Motor neuron (in vitro differentiated cells): ENCODE measurements at regions not wholly inside any gene's neighbourhood (a gene's known extent, or its start where the extent isn't known, plus 50 kb on each side); places are given as distances from the start of the nearest gene placed in this dataset.

Experiments used
- ATAC-seq, 8 experiments: fragments of 200-7000 bp; cut with Tn5 transposase; replicated peaks in 6 of 8; 2 replicates each; pipeline ENCODE4 v1.8.0; 2021; ENCODE audit warnings: mild to moderate bottlenecking in 8 of 8, moderate library complexity in 8 of 8
- H3K27ac ChIP-seq, 2 donors: fragments of 250-450 bp; sonication (Bioruptor Pico); 2 replicates each; pipeline ENCODE4 v1.9.0; 2021; ENCODE audit warnings: antibody characterized with exemption in 2 of 2, mild to moderate bottlenecking in 2 of 2, moderate library complexity in 1 of 2
- H3K4me1 ChIP-seq, 2 donors: fragments of 250-450 bp; sonication (Bioruptor Pico); replicated peaks in 1 of 2; 2 replicates each; pipeline ENCODE4 v1.6.1; 2021; ENCODE audit warnings: antibody characterized with exemption in 2 of 2, mild to moderate bottlenecking in 2 of 2, moderate library complexity in 1 of 2
- H3K4me3 ChIP-seq, 5 donors: fragments of 250-450 bp; sonication (Bioruptor Pico); 2 replicates each; pipeline ENCODE4 v1.9.0; 2021; ENCODE audit warnings: antibody characterized with exemption in 5 of 5, mild to moderate bottlenecking in 5 of 5, moderate library complexity in 4 of 5
- WGBS, 10 experiments: fragments of 450-650 bp; shearing (Covaris generic); methylation state at CpG; one replicate each; pipeline ENCODE4 v1.0.0; 2022; 5-methylcytosine and 5-hydroxymethylcytosine counted together
- in situ Hi-C, 9 experiments: fragments of 400-800 bp; cut with MboI; loops; one replicate each; pipeline ENCODE4 v1.15.0; 2021; ENCODE audit warnings: low sequenced_read_pairs in 9 of 9, low pct_unique_long_range_greater_than_20kb in 2 of 9; ENCODE audit not compliant: unreplicated experiment in 9 of 9

GRCh38 chr6:51526922-51527321 lies 560.5 kb downstream of the PKHD1 start:
- no peak for ATAC-seq
- no peak overlapping the region for H3K4me3 ChIP-seq
- no peak overlapping the region for H3K27ac ChIP-seq
- no peaks in the 10 kb centered on the region for H3K4me1 ChIP-seq
- in situ Hi-C loops, result loop anchor here in 2 of 9 experiments (25.0 kb wide), 1 partner anchor 715 kb away; the partner anchor contains the start of gene TFAP2B (in 2 of the 2)
- 20 to 100% (median 88%) methylated on average over 1 to 3 of the region's 5 CpGs; no CpG with 5 or more reads in 1 of the 10 experiments for WGBS, 10 experiments

- ATAC-seq, result peak in 5 of 8 experiments; percentile 99 to 100 (median 100)
- WGBS, 10 experiments, result 33 to 100% (median 88%) methylated on average over 1 of the region's 1 CpG; no CpG with 5 or more reads in 6 of the 10 experiments
- no peak overlapping the region for H3K4me3 ChIP-seq
- no peak overlapping the region for H3K27ac ChIP-seq
- H3K4me1 ChIP-seq, result no peaks in the 10 kb centered on the region
- in situ Hi-C loops, result loop anchor here in 2 of 9 experiments (25.0 kb wide), 1 partner anchor 716 kb away; the partner anchor contains the start of gene TFAP2B (in 2 of the 2)
Observed at GRCh38 chr6:51528556-51528955, 558.9 kb downstream of the PKHD1 start.

GRCh38 chr6:51529240-51529639 lies 558.2 kb downstream of the PKHD1 start:
- in situ Hi-C loops, result loop anchor here in 2 of 9 experiments (25.0 kb wide), 1 partner anchor 717 kb away; the partner anchor contains the start of gene TFAP2B (in 2 of the 2)
- no peak overlapping the region for H3K27ac ChIP-seq
- no peak overlapping the region for H3K4me3 ChIP-seq
- ATAC-seq, result no peak
- WGBS, 10 experiments, result 17 to 100% (median 82%) methylated on average over 1 of the region's 1 CpG; no CpG with 5 or more reads in 3 of the 10 experiments
- no peaks in the 10 kb centered on the region for H3K4me1 ChIP-seq

GRCh38 chr6:51531623-51532022 lies 555.8 kb downstream of the PKHD1 start:
- H3K4me3 ChIP-seq, result no peak overlapping the region
- H3K27ac ChIP-seq, result no peak overlapping the region
- WGBS, 10 experiments, result 20 to 83% (median 71%) methylated on average over 1 to 2 of the region's 2 CpGs; no CpG with 5 or more reads in 6 of the 10 experiments
- ATAC-seq, result peak in 2 of 8 experiments; percentile 26 to 61
- H3K4me1 ChIP-seq, result no peaks in the 10 kb centered on the region
- in situ Hi-C loops, result loop anchor here in 3 of 9 experiments (10.0 to 25.0 kb wide), 2 partner anchors 717 to 719 kb away; partner anchors contain the start of gene TFAP2B (in 3 of the 3)

- WGBS, 10 experiments, result 0 to 92% (median 63%) methylated on average over 1 to 3 of the region's 3 CpGs; no CpG with 5 or more reads in 1 of the 10 experiments
- in situ Hi-C loops, result loop anchor here in 3 of 9 experiments (10.0 to 25.0 kb wide), 2 partner anchors 719 to 722 kb away; partner anchors contain the start of gene TFAP2B (in 3 of the 3)
- no peak for ATAC-seq
- no peak overlapping the region for H3K27ac ChIP-seq
- no peak overlapping the region for H3K4me3 ChIP-seq
- no peaks in the 10 kb centered on the region for H3K4me1 ChIP-seq
Observed at GRCh38 chr6:51533962-51534361, 553.5 kb downstream of the PKHD1 start.

- H3K4me1 ChIP-seq, result no peaks in the 10 kb centered on the region
- H3K4me3 ChIP-seq, result no peak overlapping the region
- in situ Hi-C loops, result loop anchor here in 3 of 9 experiments (10.0 to 25.0 kb wide), 2 partner anchors 721 to 723 kb away; partner anchors contain the start of gene TFAP2B (in 3 of the 3)
- ATAC-seq, result no peak
- no peak overlapping the region for H3K27ac ChIP-seq
- 0 to 100% (median 40%) methylated on average over 1 of the region's 1 CpG; no CpG with 5 or more reads in 5 of the 10 experiments for WGBS, 10 experiments
Observed at GRCh38 chr6:51535327-51535726, 552.1 kb downstream of the PKHD1 start.

GRCh38 chr6:51536728-51537127 lies 550.7 kb downstream of the PKHD1 start:
- WGBS, 10 experiments, result 22 to 85% (median 78%) methylated on average over 1 to 2 of the region's 2 CpGs; no CpG with 5 or more reads in 1 of the 10 experiments
- Histone ChIP-seq H3K4me1 (peaks cover 0 to 8% of the 10 kb centered on the region in 2 donors), H3K27ac (no peak overlapping the region), H3K4me3 (no peak overlapping the region)
- in situ Hi-C loops, result loop anchor here in 3 of 9 experiments (10.0 to 25.0 kb wide), 2 partner anchors 722 to 724 kb away; partner anchors contain the start of gene TFAP2B (in 3 of the 3)
- no peak for ATAC-seq

- peak in 7 of 8 experiments; percentile 21 to 72 (median 64) for ATAC-seq
- Histone ChIP-seq H3K4me3 (no peak overlapping the region), H3K27ac (no peak overlapping the region), H3K4me1 (peaks cover 0 to 15% of the 10 kb centered on the region in 2 donors)
- 7 to 60% (median 44%) methylated on average over 2 to 7 of the region's 7 CpGs; no CpG with 5 or more reads in 1 of the 10 experiments for WGBS, 10 experiments
- in situ Hi-C loops, result loop anchor here in 2 of 9 experiments (25.0 kb wide), 1 partner anchor 730 kb away; the partner anchor contains the start of gene TFAP2B (in 2 of the 2)
Observed at GRCh38 chr6:51541847-51542246, 545.6 kb downstream of the PKHD1 start.

GRCh38 chr6:51542475-51542874 lies 544.9 kb downstream of the PKHD1 start:
- Histone ChIP-seq H3K4me1 (peaks cover 0 to 15% of the 10 kb centered on the region in 2 donors), H3K4me3 (no peak overlapping the region), H3K27ac (no peak overlapping the region)
- in situ Hi-C loops, result loop anchor here in 2 of 9 experiments (25.0 kb wide), 1 partner anchor 730 kb away; the partner anchor contains the start of gene TFAP2B (in 2 of the 2)
- WGBS, 10 experiments, result 7 to 85% (median 60%) methylated on average over 1 to 4 of the region's 4 CpGs; no CpG with 5 or more reads in 1 of the 10 experiments
- ATAC-seq, result peak in 4 of 8 experiments; percentile 12 to 80 (median 26)

- in situ Hi-C loops, result no loop called here
- 0 to 38% (median 20%) methylated on average over 1 of the region's 1 CpG; no CpG with 5 or more reads in 3 of the 10 experiments for WGBS, 10 experiments
- H3K4me3 ChIP-seq, result no peak overlapping the region
- no peak overlapping the region for H3K27ac ChIP-seq
- no peak for ATAC-seq
- H3K4me1 ChIP-seq, result peaks cover 4 to 19% of the 10 kb centered on the region in 2 donors
Observed at GRCh38 chr6:51550243-51550642, 537.2 kb downstream of the PKHD1 start.

GRCh38 chr6:51552435-51552834 lies 535.0 kb downstream of the PKHD1 start:
- in situ Hi-C loops, result no loop called here
- 0 to 75% (median 47%) methylated on average over 1 to 3 of the region's 3 CpGs; no CpG with 5 or more reads in 2 of the 10 experiments for WGBS, 10 experiments
- Histone ChIP-seq H3K4me1 (peaks cover 4 to 19% of the 10 kb centered on the region in 2 donors), H3K4me3 (no peak overlapping the region), H3K27ac (no peak overlapping the region)
- ATAC-seq, result peak in 1 of 8 experiments; percentile 29

- peaks cover 4 to 19% of the 10 kb centered on the region in 2 donors for H3K4me1 ChIP-seq
- H3K27ac ChIP-seq, result no peak overlapping the region
- no peak overlapping the region for H3K4me3 ChIP-seq
- ATAC-seq, result peak in 5 of 8 experiments; percentile 30 to 69 (median 35)
- WGBS, 10 experiments, result 19 to 100% (median 74%) methylated on average over 1 to 12 of the region's 19 CpGs; no CpG with 5 or more reads in 1 of the 10 experiments
- in situ Hi-C loops, result no loop called here
Observed at GRCh38 chr6:51553246-51554015, 534.0 kb downstream of the PKHD1 start.
